ENCODE measurements at regions not wholly inside any gene's neighbourhood (a gene's known extent, or its start where the extent isn't known, plus 50 kb on each side); places are given as distances from the start of the nearest gene placed in this dataset.

DNA sequence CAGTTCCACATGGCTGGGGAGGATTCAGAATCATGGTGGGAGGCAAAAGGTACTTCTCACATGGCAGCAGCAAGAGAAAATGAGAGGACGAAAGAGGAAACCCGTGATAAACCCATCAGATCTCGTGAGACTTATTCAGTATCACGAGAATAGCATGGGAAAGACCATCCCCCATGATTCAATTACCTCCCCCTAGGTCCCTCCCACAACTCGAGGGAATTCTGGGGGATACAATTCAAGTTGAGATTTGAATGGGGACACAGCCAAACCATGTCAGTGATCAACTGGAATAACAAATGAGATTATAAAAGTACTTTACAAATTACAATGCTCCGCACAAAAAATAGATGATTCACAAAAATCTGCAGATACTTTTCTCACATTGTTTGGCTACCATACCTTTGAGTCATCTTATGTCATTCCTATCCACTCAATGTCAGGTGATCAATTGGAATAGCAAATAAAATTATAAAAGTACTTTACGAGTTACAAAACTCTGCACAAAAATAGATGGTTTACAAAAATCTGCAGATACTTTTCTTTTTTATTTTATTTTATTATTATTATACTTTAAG, 338.9 kb downstream of the C12orf50 start:
- intact Hi-C loops (cut with micrococcal nuclease): no loop called here
- Histone ChIP-seq H3K9me1 (replicated peaks; ENCODE audit: control insufficient read depth, extremely low read depth, insufficient read depth, low read length) (no peaks in the 10 kb centered on the region), H3K4me1 (ENCODE audit: control insufficient read depth, extremely low read depth, insufficient read depth, low read length) (no peaks in the 10 kb centered on the region), H3K9ac (replicated peaks; ENCODE audit: extremely low read depth, insufficient read depth, low read length) (no peak overlapping the region), H3K27me3 (ENCODE audit: control insufficient read depth in 2 of 2, insufficient read depth in 2 of 2, low read length in 2 of 2) (no peaks in the 10 kb centered on the region), H3K9me3 (replicated peaks; ENCODE audit: control insufficient read depth, insufficient read depth, low read length) (no peaks in the 10 kb centered on the region), H3K4me2 (ENCODE audit: insufficient read depth, low read length) (no peak overlapping the region), H3K79me2 (ENCODE audit: control insufficient read depth, insufficient read depth, low read length) (no peaks in the 10 kb centered on the region), H3K4me3 (replicated peaks in 1 of 3; ENCODE audit: insufficient read depth in 1 of 3, low read depth in 1 of 3, low read length in 3 of 3) (no peak overlapping the region), H2AFZ (ENCODE audit: low read depth, low read length) (no peak overlapping the region), H4K20me1 (replicated peaks; ENCODE audit: control insufficient read depth, extremely low read depth, insufficient read depth, low read length) (no peaks in the 10 kb centered on the region), H3K36me3 (ENCODE audit: control insufficient read depth in 2 of 2, extremely low read depth in 1 of 2, insufficient read depth in 2 of 2, low read length in 2 of 2) (no peaks in the 10 kb centered on the region), H3K27ac (ENCODE audit: insufficient read depth, low read depth, low read length) (no peak overlapping the region)
- DNase-seq (ENCODE audit: low read depth, low spot score): no peak
- no TSS peak for BruUV-seq (replicated peaks)
- ChIA-PET POLR2A (no interaction called here), CTCF (interaction anchor here (0.6 kb wide), 1 partner anchor 13 kb away, joined by 3 read pairs; no protein-coding TSS in a partner anchor)
- no peak for FAIRE-seq
- dilution Hi-C loops (cut with MboI; ENCODE audit: extremely low pct_ligation_motif_present, low sequenced_read_pairs): no loop called here
- TF ChIP-seq POLR2A (IDR thresholded peaks at IDR 0.05; ENCODE audit: low read depth, low read length) (no peak), FOS (IDR thresholded peaks at IDR 0.05; ENCODE audit: borderline replicate concordance, insufficient read depth, low read length) (no peak), POLR2AphosphoS5 (IDR thresholded peaks at IDR 0.05; ENCODE audit: insufficient read depth, low read depth, low read length) (no peak), MYC (IDR thresholded peaks at IDR 0.05; ENCODE audit: low read depth, low read length) (no peak)
- TF ChIP-seq, protein P1, sequence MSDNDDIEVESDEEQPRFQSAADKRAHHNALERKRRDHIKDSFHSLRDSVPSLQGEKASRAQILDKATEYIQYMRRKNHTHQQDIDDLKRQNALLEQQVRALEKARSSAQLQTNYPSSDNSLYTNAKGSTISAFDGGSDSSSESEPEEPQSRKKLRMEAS (IDR thresholded peaks at IDR 0.05; ENCODE audit: insufficient read depth, insufficient read length): no peak

DNA sequence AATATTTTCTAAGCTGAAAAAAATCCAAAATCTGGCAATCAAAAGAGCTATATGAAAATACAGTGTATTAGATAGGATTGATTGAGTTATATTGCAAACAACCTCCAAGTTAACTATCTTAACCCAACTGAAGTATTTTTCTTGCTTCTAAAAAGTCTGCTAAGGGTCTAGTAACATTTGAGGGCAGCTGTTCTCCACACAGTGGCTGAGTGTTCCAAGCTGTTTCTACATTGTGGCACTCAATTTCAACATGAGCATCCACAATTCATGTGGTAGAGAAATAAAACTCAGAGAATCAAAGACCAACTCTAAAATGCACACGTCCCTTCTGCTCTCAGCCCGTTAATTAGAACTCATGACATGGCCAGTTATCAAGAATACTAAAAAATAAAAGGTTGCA, 340.0 kb downstream of the C12orf50 start:
- ChIA-PET POLR2A (no interaction called here), CTCF (interaction anchor here (0.5 kb wide), 1 partner anchor 255 kb away, joined by 3 read pairs; no protein-coding TSS in a partner anchor)
- H3K9me1 ChIP-seq (replicated peaks; ENCODE audit: control insufficient read depth, extremely low read depth, insufficient read depth, low read length): no peaks in the 10 kb centered on the region
- H2AFZ ChIP-seq (ENCODE audit: low read depth, low read length): no peak overlapping the region
- no peaks in the 10 kb centered on the region for H3K79me2 ChIP-seq (ENCODE audit: control insufficient read depth, insufficient read depth, low read length)
- no peaks in the 10 kb centered on the region for H4K20me1 ChIP-seq (replicated peaks; ENCODE audit: control insufficient read depth, extremely low read depth, insufficient read depth, low read length)
- dilution Hi-C loops (cut with MboI; ENCODE audit: extremely low pct_ligation_motif_present, low sequenced_read_pairs) (no loop called here), intact Hi-C loops (cut with micrococcal nuclease) (no loop called here)
- no peak overlapping the region for H3K9ac ChIP-seq (replicated peaks; ENCODE audit: extremely low read depth, insufficient read depth, low read length)
- no peak overlapping the region for H3K4me2 ChIP-seq (ENCODE audit: insufficient read depth, low read length)
- H3K27ac ChIP-seq (ENCODE audit: insufficient read depth, low read depth, low read length): no peak overlapping the region
- FAIRE-seq (no peak), DNase-seq (ENCODE audit: low read depth, low spot score) (no peak)
- H3K9me3 ChIP-seq (replicated peaks; ENCODE audit: control insufficient read depth, insufficient read depth, low read length): no peaks in the 10 kb centered on the region
- no TSS peak for BruUV-seq (replicated peaks)
- no peak overlapping the region for H3K4me3 ChIP-seq (replicated peaks in 1 of 3; ENCODE audit: insufficient read depth in 1 of 3, low read depth in 1 of 3, low read length in 3 of 3)
- H3K4me1 ChIP-seq (ENCODE audit: control insufficient read depth, extremely low read depth, insufficient read depth, low read length): no peaks in the 10 kb centered on the region
- H3K27me3 ChIP-seq (ENCODE audit: control insufficient read depth in 2 of 2, insufficient read depth in 2 of 2, low read length in 2 of 2): no peaks in the 10 kb centered on the region
- H3K36me3 ChIP-seq (ENCODE audit: control insufficient read depth in 2 of 2, extremely low read depth in 1 of 2, insufficient read depth in 2 of 2, low read length in 2 of 2): no peaks in the 10 kb centered on the region
- TF ChIP-seq POLR2AphosphoS5 (IDR thresholded peaks at IDR 0.05; ENCODE audit: insufficient read depth, low read depth, low read length) (no peak), EZH2 (IDR thresholded peaks at IDR 0.05; ENCODE audit: borderline replicate concordance, low read depth, low read length, severe bottlenecking) (no peak), MYC (IDR thresholded peaks at IDR 0.05; ENCODE audit: low read depth, low read length) (no peak), FOS (IDR thresholded peaks at IDR 0.05; ENCODE audit: borderline replicate concordance, insufficient read depth, low read length) (no peak), JUN (IDR thresholded peaks at IDR 0.05; ENCODE audit: borderline replicate concordance, insufficient read depth, insufficient read length, low read depth) (no peak), GATA2 (IDR thresholded peaks at IDR 0.05; ENCODE audit: insufficient read depth, insufficient read length, low read depth, low read length) (no peak), POLR2A (IDR thresholded peaks at IDR 0.05; ENCODE audit: low read depth, low read length) (no peak)
- TF ChIP-seq, protein P2, sequence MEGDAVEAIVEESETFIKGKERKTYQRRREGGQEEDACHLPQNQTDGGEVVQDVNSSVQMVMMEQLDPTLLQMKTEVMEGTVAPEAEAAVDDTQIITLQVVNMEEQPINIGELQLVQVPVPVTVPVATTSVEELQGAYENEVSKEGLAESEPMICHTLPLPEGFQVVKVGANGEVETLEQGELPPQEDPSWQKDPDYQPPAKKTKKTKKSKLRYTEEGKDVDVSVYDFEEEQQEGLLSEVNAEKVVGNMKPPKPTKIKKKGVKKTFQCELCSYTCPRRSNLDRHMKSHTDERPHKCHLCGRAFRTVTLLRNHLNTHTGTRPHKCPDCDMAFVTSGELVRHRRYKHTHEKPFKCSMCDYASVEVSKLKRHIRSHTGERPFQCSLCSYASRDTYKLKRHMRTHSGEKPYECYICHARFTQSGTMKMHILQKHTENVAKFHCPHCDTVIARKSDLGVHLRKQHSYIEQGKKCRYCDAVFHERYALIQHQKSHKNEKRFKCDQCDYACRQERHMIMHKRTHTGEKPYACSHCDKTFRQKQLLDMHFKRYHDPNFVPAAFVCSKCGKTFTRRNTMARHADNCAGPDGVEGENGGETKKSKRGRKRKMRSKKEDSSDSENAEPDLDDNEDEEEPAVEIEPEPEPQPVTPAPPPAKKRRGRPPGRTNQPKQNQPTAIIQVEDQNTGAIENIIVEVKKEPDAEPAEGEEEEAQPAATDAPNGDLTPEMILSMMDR (IDR thresholded peaks at IDR 0.05; ENCODE audit: extremely low read depth in 1 of 2, insufficient read depth in 1 of 2, low read depth in 1 of 2, low read length in 2 of 2): no peak
- TF ChIP-seq, protein P1 (IDR thresholded peaks at IDR 0.05; ENCODE audit: insufficient read depth, insufficient read length): no peak

Measured in endothelial cell of umbilical vein (primary cell).